Non-pigmented ciliary epithelial cell (primary cell): ENCODE measurements at regions not wholly inside any gene's neighbourhood (a gene's known extent, or its start where the extent isn't known, plus 50 kb on each side); places are given as distances from the start of the nearest gene placed in this dataset.
"Not testable (repeated sequence)": the region's sequence is repeated elsewhere in the genome, so short reads cannot be mapped to it uniquely, and the experiment has no call there.

Experiments
- DNase-seq: peaks from one replicate; pipeline ENCODE4 v3.0.0-alpha.2; 2010; ENCODE audit warnings: low read depth

DNA sequence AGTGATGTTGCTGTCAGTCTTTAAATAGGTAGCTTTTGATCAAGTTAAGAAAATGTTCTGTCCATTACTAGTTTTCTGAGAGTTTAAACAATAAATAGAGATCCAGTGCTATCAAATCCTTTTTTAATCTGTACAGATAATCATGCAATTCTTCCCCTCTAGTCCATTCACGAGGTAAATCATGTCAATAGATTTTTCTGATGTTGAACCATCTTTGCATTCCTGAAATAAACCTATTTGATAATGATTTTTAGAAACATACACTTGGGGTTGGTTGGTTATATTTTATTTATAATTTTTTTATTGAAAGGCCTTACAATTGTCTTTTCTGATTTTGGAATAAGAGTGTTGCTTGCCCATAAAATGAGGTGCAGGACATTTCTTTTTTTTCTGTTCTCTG is 95.0 kb downstream of the FAM53A start:
- no peak for DNase-seq

DNA sequence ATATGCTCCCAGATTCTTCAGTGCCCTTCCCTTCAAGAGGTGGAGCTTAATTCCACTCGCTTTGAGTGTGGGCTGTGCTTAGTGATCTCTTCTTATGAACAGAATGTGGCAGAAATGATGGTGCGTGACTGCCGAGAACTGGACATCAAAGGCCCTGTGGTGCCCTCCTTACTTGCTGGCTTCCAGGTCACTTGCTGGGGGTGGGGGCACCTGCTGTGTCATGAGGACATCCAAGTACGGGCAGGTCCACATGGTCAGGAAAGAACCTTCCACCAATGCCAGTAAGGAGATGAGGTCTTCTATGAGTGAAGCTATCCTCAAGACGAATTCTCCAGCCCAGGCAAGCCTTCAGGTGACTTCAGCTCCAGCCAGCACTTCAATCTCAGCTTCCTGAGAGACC is 95.8 kb downstream of the FAM53A start:
- no peak for DNase-seq

DNA sequence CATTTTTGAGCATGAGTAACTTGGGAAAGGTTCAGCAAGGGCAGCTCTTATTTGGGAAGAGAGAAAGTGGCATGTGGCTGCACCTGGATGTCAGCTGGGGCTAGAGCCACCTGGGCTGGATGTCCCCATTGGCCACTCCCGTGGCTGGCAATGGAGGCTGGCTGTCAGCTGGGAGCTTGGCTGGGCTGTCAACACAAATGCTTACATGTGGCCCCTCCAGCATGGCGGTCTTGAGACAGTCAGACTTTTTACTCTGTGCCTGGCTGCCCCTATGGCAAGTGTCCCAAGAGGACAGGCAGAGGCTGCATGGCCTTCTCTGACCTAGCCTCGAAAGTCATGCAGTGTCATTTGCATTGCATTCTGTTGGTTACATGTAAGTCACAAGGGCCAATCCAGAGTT is 99.6 kb downstream of the FAM53A start:
- no peak for DNase-seq

DNA sequence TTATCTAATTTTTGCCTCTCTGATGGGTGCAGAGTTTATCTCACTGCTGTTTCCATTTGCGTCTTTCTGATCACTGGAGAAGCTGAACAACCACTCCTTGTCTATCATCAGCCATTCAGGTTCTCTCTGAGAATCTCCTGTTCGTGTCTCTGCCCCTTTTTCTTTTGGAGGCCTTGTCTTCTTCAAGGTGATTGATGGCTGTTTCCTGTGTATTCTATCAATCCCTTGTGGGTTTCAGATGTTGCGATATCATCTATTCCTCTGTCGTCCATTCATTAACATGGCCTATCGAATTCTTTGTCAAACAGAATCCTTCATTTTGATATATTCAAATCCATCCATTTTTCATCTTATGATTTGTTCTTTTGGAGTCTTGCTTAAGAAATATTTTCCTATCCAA is 100.3 kb downstream of the FAM53A start:
- DNase-seq = no peak

DNA sequence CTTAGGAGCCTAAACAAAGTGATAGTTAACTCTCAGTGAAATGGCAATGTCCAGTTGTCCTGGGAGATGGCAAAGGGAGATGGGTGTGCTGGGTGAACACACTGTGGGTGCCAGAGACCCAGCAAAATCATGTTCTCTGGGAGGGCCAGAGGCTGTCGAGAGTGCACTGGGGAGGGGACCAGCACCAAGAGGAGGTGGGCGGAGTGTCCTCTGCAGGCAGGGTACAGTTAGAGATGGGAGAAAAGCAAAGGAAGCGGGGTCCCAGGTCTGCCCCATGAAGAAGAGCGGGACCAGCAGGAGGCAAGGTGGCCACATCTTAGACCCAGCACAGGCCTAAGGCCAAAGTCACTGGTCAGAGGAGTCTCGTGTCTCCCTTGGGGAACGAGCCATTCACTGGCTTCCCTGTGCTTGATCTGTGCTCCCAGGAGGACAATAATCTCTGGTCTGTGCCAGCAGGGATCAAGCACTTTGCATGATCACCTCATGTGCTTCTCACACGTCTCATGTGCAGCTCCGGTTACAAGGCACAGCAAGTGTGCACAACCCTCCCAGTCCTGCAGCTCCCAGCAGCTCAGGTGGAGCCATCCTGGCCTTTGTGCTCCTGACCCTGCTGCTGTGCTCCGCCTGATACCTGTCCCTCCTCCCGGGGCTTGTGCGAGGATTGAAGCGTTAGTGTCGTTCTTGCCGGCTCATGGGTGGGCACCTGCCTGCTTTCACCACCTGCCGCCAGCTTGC is 100.9 kb downstream of the FAM53A start:
- no peak for DNase-seq

DNA sequence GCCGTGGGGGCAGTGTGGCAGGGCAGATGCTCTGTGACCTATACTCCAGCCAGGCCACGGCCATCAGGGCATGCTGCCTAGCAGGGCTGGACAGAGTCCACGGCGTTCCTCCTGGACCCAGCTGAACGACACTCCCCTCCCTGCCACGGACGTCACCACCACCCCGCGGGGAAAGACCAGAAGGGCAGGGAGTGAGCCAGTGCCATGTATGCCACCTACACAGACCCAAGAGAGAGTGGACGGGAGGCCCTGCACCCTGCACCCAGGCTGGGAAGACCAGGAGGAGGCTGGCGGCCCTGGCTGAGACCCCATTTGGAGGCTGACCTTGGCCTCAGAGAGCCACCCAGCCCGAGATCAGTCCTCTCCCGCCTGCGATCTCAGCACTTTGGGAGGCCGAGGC is 101.9 kb downstream of the FAM53A start:
- DNase-seq = no peak

DNA sequence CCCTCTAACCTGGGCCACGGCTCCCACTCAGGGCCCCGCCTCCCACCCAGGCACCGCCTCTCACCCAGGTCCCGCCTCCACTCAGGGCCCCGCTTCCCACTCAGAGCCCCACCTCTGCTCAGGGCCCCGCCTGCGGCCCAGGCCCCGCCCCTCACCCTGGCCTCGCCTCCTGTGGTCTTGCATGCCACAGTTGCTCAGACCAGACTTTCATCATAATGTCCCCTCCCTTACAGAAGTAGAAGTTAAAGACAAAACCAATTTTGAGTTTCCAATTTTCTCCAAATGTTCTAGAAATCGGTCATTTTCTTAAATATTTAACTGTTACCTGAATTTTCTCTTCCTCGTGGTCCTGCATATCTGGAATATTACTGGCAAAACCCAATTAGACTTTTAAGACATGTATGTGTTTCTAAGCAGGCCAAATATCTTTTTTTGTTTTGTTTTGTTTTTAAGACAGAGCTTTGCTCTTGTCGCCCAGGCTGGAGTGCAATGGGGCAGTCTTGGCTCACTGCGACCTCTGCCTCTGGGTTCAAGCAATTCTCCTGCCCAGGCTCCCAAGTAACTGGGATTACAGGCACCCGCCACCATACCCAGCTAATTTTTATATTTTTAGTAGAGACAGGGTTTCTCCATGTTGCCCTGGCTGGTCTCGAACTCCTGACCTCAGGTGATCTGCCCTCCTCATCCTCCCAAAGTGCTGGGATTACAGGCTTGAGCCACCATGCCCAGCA is 102.8 kb downstream of the FAM53A start:
- peak; percentile 24 for DNase-seq

DNA sequence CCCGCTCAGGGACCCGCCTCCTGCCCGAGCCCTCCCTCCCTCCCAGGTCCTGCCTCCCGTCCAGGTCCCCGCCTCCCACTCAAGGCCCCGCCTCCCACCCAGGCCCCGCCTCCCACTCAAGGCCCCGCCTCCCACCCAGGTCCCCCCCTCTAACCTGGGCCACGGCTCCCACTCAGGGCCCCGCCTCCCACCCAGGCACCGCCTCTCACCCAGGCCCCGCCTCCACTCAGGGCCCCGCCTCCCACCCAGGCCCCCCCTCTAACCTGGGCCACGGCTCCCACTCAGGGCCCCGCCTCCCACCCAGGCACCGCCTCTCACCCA is 103.5 kb downstream of the FAM53A start:
- not testable (repeated sequence) for DNase-seq

DNA sequence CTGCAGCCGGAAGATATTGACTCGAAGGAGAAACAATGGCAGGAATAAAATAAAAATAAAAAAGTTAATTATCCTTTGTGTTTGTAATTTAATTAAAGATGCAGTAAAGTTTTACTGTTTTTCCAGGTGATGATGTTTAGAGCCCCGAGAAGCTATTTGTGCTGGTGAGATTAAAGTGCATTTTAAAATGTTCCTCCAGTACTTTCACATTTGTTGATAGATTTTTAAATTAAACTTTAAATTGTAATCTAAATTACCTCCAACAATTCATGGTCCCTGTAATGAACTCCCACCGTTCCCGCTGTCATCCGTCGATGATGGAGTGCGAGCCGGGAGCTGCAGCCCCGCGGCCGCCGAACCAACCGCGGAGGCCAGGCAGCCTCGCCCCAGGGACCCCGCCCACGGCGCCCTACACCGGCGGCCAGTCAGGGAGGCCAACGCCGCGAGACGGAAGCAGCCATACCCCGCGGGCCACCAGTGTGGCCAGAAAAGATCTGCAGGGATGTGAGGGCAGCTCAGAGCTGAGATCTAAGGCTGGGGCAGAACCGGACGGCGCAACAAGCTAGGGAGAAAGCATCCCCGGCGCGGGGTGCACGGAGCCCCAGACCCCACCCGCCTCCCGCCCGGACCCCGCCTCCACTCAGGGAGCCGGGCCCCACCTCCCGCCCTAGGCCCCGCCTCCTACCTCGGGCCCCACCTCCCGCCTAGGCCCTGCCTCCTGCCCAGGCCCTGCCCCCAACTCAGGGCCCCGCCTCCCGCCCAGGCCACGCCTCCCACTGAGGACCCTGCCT is 104.0 kb downstream of the FAM53A start:
- peak; percentile 27 for DNase-seq

DNA sequence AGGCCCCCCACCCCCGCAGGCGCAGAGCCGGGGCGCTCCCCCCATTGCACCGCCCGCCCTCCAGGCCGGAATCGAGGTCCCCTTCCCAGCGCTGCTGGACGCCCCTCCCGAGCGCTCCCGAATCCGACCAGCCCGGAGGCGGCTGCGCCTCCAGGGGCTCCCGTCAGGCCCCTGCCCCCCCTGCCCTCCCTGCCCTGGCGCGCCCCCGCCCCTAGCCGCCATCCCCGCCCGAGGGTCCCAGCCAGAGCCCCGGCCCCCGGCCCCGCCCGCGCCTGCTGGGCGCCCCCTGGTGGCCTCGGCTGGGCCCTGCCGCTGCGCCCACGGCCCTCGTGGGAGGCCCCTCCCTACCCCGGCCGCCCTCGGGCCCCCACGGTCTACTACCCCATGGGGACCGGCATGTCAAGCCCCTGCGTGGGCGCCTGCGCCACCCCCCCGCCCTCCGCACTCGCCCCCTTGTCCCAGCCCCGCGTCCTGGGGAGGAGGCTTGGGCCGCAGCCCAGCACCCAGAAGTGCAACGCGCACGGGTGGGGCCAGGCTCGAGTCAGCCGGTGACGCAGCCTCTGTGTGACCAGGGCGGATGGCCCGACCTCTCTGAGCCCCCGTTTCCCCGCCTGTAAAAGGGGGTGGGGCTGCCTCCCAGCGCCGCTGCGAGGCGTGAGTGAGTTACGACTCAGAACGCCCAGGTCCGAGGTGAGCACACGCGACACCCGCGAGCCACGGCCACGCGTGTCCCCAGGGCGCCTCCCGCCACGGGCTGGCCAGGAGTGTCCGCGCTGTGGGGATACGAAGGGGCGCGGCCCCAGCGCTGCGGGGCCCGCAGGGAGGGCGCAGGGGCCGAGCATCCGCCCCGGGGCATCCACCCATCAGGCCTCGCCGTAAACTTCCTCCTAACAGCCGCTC is 104.9 kb downstream of the FAM53A start:
- no peak for DNase-seq

DNA sequence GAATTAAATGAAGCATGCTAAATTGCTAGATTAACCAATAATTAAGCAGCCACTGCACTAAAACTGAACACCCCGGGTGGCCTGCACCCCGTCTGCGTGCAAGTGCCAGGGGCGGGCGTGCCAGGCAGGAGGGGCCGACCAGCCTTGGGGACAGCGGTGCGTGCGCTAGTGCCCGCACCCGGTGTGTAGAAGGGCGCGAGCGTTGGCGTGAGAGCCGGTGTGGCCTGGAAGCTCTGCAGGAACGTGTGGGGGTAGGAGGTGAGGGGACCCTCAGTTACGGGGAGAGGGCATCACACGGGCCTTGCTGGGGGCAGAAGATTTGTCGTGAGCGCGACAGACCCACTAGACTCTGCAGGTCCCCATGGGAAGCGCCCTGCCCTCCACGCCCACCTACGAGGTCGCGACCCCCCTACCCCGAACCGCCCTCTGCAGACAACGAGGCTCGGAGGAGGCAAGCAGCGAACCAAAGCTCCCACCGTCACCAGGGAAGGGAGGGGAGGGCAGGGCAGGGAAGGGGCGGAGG is 105.8 kb downstream of the FAM53A start:
- DNase-seq = no peak

DNA sequence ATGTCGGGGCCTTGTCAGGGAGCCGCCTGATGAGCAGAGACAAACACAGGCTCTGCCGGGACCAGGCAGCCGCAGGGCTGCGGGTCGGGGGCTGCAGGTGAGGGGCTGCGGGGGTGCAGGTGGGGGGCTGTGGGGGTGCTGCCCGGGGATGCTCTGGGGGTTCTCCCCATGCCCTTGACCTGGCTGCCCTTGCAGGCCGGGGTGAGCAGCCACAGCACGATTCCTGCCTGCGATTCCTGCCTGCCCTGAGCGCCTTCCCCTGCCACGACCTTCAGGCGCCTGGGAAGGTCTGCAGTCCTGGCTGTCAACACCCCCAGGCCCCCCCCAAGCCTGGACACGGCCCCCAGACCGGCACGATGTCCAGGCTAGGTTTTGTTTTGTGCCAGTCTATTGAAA is 106.3 kb downstream of the FAM53A start:
- DNase-seq = no peak

DNA sequence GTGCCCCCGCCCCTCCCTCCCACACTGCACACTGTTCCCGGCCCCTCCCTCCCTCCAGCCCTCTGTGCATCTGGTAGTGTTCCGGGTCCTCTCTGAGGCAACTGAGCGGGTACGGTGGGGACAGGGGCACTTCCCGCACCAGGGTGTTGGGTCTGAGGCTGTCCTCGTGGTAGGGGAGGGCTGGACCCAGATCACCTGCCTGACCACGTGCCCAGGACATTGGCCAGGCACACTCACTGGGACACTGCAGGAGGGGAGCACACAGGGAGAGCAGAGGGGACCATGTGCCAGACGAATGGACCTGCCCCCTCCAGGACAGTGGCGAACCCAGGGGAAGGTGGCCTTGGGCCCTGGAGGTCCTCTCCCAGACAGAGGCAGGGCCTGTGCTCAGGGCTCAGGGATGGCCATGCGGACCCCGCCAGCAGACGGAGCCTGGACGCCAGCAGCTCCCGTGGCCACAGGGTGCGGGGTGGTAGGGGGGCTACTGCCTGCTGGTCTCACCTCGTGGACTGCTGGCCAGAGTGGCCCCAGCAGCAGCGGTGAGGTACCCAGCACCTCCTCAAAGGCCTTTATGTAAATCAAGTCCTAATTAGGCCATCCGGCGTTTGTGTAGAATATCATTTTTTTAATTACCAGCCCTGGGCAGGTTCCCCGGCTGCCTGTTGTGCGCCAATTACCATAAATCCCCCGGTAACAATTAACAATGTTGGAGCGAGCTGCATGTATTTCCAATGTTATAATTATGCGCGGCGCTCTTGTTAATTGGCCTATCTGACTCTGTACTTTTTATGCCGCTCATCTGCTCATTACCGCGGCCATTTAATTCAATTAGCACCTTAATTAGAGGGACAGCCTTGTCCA is 106.9 kb downstream of the FAM53A start:
- no peak for DNase-seq

DNA sequence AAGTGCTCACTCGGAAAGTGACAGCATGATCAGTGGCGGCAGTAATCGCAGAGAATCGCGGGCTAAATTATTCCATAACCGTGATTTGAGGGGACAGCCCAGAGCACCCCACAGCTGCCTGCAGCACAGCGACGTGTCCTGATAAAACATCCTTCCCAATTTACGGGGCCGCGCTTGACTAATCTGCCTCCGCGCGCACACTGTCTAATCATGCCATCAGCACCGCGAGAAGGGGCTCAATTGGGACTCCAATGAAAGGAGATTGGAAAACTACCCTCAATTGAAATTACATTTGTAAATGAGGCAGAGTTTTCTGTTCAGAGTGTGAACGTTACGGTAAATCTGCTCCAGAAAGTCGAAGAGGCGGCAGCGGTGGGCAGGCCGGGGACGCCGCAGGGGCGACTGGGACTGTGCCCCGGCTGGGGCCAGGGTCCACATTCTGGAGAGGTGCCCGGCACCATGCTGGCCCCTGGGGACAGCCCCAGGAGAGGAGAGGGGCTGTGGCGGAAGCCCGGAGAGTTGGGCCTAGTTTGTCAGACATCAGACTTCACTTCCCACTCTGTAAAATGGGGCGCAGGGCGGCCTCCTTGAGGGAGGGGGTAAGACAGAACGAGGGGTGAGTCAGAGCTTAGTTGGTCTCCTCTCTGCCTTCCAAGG is 107.7 kb downstream of the FAM53A start:
- DNase-seq = no peak

DNA sequence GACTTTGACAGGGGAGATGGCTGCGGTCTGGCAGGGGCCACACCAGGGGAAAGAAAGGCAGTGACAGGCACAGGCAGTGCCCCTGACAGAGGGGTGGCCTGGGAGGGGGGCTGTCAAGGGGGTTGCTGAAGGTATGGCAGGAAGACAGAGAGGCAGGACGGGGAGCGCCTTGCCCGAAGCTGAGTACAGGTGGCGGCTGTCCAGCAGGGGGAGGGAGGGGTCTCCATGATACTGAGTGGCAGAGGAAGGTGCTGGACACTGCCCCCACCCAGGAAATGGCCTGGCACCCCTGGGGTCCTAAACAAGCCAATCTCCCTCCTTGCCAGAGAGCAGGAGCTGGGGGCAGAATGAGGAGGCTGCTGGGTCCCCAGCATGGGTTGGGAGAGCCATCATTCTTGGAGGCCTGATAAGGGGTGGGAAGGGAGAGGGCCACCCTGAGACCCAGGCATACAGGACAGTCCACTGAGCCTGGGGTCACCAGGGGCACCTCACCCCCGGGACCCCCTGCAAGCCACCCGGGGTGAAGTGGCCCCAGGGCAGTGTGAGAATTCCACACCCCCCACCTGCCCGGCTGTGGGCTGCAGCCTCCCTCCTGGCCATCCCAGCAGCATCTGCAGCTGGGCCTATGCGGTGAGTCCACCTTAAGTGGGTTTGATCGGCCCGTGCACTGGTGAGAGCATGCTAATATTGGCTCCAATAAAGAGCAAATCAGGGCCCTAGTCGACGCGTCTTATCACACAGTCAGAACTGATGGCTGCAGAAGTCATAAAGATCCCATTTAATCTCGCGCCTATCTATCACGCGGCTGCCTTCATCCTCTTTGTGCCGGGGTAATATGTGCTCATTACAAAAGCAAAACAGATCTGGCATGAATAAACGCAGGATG is 108.5 kb downstream of the FAM53A start:
- no peak for DNase-seq

DNA sequence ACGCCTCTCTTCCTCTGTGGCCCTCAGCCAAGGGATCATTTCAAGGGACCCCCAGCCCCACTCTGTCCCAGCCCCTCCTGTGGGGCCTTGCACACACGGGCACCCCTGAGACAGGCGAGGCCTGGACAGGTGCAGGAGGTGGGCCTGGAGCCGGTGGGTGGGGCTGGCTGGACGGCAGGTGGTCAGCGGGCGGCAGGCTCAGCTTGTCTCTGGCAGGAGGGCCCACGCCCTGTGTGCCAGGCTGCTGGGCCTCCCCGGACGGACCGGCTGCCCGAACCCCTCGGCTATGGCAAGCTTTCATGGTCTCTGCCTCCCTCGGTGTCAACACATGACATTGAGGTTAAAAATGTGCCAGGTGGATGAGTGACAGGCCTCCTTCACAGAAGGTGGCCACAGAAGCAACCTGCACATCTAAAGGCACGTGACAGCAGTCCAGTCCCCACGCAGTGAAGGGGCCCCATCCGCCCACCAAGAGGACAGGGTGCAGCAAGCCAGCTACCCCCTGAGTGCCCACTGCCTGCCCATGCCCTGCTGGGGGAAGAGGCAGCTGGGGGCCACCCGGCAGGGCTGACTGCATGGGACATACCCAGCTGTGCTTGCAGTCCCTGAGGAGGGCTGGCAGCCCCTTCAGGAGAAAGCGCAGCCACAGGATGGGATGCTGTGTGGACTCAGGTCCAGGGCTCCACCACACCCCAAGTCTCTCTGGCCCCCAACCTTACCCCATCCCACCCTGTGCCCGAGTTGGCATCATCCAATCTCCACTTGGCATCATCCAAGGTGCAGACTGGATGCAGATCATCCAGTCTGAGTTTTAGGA is 109.3 kb downstream of the FAM53A start:
- DNase-seq = no peak

DNA sequence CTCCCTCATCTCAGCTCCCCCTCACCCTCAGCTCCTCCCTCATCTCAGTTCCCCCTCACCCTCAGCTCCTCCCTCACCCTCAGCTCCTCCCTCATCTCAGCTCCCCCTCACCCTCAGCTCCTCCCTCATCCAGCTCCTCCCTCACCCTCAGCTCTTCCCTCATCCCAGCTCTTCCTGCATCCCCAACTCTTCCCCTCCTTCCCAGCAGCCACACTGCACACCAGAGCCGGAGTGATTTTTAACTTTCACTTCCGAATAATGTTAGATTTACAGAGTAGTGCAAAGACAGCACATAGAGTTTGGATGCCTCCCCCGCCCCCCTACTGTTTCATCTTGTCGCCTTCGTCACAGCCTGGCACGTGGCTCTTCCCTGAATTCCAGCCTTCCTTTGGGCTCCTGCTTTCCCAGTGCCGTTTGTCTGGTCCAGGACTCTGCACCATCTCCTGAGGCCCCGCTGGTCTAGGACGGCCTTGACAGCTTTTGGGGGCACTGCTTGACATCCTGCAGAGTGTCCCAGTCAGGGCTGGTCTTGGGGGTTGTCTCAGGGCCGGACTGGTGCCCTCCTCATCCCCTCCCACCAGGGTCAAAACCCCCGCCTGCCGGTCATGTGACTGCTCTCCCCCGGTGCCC is 110.2 kb downstream of the FAM53A start:
- no peak for DNase-seq
